GM10266 (cell line): ENCODE measurements at regions not wholly inside any gene's neighbourhood (a gene's known extent, or its start where the extent isn't known, plus 50 kb on each side); places are given as distances from the start of the nearest gene placed in this dataset.
"Not testable (repeated sequence)": the region's sequence is repeated elsewhere in the genome, so short reads cannot be mapped to it uniquely, and the experiment has no call there.

Experiments used
- DNase-seq: peaks from one replicate; pipeline ENCODE4 v3.0.0; 2012; ENCODE audit errors: extremely low spot score
- CTCF ChIP-seq: IDR thresholded peaks from 2 replicates; pipeline ENCODE4 v1.5.1; 2012; ENCODE audit warnings: mild to moderate bottlenecking, low read depth; ENCODE audit not compliant: control insufficient read depth, insufficient read depth; ENCODE audit errors: missing control alignments

GRCh38 chrX:115906276-115906675 is 264.3 kb upstream of the AGTR2 start:
- TF ChIP-seq CTCF, result no peak
- no peak for DNase-seq

DNA sequence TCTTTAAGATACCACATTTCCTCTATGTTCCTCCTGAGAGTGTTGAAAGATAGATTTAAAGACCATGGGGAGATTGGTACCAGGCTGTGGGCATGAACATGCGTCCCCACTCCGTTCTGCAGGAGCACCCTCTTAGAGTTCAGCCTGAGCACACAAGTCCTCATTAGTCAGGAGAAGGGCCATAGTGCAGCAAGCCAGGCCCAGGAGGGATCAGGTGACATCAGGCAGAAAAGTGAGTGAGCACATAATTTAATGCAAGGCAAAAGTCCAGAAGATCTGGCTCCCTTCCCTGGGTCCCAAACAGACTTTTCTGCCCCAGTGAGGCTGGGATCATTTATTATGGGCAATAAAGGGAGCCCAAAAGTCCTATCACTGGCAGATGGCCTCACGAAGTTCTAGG is 263.7 kb upstream of the AGTR2 start:
- no peak for TF ChIP-seq CTCF
- DNase-seq, result no peak

DNA sequence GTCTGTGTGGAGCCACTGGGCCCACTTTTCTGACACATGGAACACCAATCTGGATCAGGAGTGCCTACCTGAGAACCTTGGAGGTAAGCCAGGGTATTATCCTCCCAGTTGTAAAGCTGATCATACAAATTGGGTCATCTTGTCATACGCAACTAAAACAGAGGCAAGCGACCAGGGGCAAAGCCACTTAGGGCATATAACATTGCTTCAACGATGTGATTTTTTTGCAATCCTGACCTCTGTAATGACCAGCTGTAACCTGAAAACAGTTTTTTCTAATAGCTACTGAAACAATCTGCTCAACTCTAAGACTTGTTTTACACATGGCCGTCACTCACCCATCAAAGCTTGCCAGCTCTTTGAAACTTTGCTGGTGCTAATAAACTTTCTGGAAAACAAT is 261.5 kb upstream of the AGTR2 start:
- DNase-seq, result no peak
- TF ChIP-seq CTCF, result no peak

GRCh38 chrX:115911967-115912366 is 258.6 kb upstream of the AGTR2 start:
- no peak for DNase-seq
- no peak for TF ChIP-seq CTCF

DNA sequence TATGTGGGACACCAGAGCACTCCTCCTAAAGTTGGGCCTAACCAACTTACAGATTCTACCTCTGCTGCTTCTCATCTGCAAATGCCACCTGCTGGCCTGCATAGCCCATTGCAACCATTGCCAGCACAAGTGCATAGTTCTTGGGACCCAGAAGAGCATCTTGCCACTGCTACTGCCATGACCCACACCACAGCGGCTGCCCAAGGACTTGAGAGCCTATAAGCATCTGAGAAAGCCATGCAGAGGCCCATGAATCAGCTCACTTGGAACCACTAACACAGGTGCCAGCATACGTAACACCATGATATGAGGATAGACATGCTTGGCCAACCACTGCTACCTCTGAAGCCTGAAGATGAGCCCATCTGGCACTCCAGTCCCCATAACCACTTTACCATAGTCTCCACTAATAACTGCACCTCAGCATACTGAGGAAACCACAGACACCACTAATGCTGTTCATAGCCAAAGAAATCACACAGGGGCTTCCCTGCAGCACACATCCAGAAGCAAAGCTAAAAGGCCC is 258.1 kb upstream of the AGTR2 start:
- peak; percentile 47 for TF ChIP-seq CTCF

DNA sequence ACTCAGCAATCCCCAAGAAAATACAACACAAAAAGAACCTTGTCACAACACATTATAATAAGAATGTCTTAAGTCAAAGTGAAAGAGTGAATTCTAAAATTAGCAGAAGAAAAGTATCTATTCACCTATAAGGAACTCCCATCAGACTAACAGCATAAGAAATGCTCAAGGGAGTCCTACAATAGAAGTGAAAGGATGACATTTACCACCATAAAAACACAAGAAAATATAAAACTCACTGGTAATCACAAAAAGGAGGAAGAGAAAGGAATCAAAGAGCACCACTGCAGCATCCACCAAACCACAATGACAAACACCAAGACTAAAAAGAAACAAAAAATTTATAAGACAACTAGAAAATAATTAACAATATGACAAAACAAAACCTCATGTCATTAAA is 257.0 kb upstream of the AGTR2 start:
- no peak for TF ChIP-seq CTCF
- DNase-seq, result no peak

More for the DNA sequence above, 258.1 kb upstream of the AGTR2 start:
- no peak for DNase-seq

GRCh38 chrX:115915625-115916024 is 254.9 kb upstream of the AGTR2 start:
- DNase-seq, result not testable (repeated sequence)

DNA sequence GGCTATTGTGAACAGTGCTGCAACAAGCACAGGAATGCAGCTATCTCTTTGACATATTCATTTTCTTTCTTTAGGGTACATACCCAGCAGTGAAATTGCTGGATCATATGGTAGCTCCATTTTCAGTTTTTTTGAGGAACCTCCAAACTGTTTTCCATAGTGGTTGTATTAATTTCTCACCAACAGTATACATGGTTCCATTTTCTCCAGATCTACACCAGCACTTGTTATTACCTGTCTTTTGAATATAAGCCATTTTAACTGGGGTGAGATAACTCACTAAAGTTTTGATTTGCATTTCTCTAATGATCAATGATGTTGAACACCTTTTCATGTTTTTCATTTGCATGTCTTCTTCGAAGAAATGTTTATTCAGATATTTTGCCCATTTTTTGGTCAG is 241.1 kb upstream of the AGTR2 start:
- no peak for TF ChIP-seq CTCF
- DNase-seq, result no peak
